Brain microvascular endothelial cell (primary cell): ENCODE measurements at regions not wholly inside any gene's neighbourhood (a gene's known extent, or its start where the extent isn't known, plus 50 kb on each side); places are given as distances from the start of the nearest gene placed in this dataset.
"Not testable (repeated sequence)": the region's sequence is repeated elsewhere in the genome, so short reads cannot be mapped to it uniquely, and the experiment has no call there.

Experiments used
- DNase-seq: peaks from one replicate; pipeline ENCODE4 v3.0.0-alpha.2; 2020
- H3K27ac ChIP-seq: fragments of 250-450 bp; sonication (Bioruptor Pico); 2 replicates; pipeline ENCODE4 v1.5.1; 2020; ENCODE audit warnings: mild to moderate bottlenecking, moderate library complexity
- H3K27me3 ChIP-seq: fragments of 250-450 bp; sonication (Bioruptor Pico); replicated peaks from 2 replicates; pipeline ENCODE4 v1.5.1; 2020; ENCODE audit warnings: mild to moderate bottlenecking
- H3K36me3 ChIP-seq: fragments of 250-450 bp; sonication (Bioruptor Pico); replicated peaks from 2 replicates; pipeline ENCODE4 v1.5.1; 2020; ENCODE audit warnings: mild to moderate bottlenecking
- H3K4me3 ChIP-seq: 2 replicates; pipeline ENCODE4 v1.5.1; 2011; ENCODE audit warnings: low read depth, mild to moderate bottlenecking, control low read depth, low read length, moderate library complexity
- in situ Hi-C: cut with HindIII; loops from 2 replicates; pipeline ENCODE4 v1.10.0; 2017; ENCODE audit warnings: low sequenced_read_pairs, low pct_ligation_motif_present
- TF ChIP-seq, protein P1 (sequence below): IDR thresholded peaks from 2 replicates; pipeline ENCODE4 v1.5.1; 2011; ENCODE audit warnings: low read depth, mild to moderate bottlenecking, moderate library complexity, low read length, control low read depth, inconsistent platforms; ENCODE audit errors: missing control alignments

GRCh38 chr7:79740076-79740475, 286.6 kb upstream of the MAGI2 start:
- Histone ChIP-seq H3K4me3 (no peak overlapping the region), H3K27ac (no peak overlapping the region), H3K36me3 (no peaks in the 10 kb centered on the region), H3K27me3 (no peaks in the 10 kb centered on the region)
- DNase-seq, result no peak
- TF ChIP-seq, protein P1, sequence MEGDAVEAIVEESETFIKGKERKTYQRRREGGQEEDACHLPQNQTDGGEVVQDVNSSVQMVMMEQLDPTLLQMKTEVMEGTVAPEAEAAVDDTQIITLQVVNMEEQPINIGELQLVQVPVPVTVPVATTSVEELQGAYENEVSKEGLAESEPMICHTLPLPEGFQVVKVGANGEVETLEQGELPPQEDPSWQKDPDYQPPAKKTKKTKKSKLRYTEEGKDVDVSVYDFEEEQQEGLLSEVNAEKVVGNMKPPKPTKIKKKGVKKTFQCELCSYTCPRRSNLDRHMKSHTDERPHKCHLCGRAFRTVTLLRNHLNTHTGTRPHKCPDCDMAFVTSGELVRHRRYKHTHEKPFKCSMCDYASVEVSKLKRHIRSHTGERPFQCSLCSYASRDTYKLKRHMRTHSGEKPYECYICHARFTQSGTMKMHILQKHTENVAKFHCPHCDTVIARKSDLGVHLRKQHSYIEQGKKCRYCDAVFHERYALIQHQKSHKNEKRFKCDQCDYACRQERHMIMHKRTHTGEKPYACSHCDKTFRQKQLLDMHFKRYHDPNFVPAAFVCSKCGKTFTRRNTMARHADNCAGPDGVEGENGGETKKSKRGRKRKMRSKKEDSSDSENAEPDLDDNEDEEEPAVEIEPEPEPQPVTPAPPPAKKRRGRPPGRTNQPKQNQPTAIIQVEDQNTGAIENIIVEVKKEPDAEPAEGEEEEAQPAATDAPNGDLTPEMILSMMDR, result no peak
- in situ Hi-C loops, result no loop called here

DNA sequence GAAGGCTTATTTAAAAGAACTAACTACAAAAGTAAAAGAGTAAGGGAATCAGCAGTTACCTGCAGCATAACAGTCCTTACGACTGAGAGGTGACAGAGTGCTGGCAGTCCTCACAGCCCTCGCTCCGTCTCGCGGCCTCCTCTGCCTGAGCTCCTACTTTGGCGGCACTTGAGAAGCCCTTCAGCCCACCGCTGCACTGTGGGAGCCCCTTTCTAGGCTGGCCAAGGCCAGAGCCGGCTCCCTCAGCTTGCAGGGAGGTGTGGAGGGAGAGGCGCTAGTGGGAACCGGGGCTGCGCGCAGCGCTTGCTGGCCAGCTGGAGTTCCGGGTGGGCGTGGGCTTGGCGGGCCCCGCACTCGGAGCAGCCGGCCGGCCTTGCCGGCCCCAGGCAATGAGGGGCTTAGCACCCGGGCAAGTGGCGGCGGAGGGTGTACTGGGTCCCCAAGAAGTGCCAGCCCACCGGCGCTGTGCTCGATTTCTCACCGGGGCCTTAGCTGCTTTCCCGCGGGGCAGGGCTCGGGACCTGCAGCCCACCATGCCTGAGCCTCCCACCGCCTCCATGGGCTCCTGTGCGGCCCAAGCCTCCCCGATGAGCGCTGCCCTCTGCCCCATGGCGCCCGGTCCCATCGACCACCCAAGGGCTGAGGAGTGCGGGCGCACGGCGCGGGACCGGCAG, 285.7 kb upstream of the MAGI2 start:
- not testable (repeated sequence) for H3K27ac ChIP-seq

DNA sequence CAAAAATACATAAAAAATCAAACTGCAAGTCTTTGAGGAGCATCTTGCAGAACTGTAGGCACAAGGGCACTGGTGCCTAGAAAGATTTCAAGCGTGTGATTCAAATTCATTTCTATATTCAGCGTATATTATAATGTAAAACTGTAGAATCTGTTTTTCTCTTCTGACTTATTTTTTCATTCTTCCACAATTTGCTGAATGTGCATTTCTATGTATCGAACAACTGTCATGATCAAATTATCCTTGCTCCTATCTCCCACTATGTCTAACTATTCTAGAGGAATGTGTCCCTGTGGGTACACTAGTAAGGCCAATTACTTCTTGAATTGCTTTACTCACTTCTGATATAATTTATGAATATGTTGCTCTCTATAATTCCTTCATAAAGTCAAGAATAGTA, 283.0 kb upstream of the MAGI2 start:
- no peak for DNase-seq
- TF ChIP-seq, protein P1, result no peak
- H3K36me3 ChIP-seq, result no peaks in the 10 kb centered on the region
- in situ Hi-C loops, result no loop called here
- no peak overlapping the region for H3K4me3 ChIP-seq
- no peaks in the 10 kb centered on the region for H3K27me3 ChIP-seq
- H3K27ac ChIP-seq, result no peak overlapping the region

More for the DNA sequence above, 285.7 kb upstream of the MAGI2 start:
- H3K27me3 ChIP-seq, H3K36me3 ChIP-seq, H3K4me3 ChIP-seq, in situ Hi-C loops, DNase-seq: not testable (repeated sequence)

- TF ChIP-seq, protein P1, result no peak
- no peaks in the 10 kb centered on the region for H3K36me3 ChIP-seq
- no peak overlapping the region for H3K4me3 ChIP-seq
- DNase-seq, result no peak
- in situ Hi-C loops, result no loop called here
- no peaks in the 10 kb centered on the region for H3K27me3 ChIP-seq
- H3K27ac ChIP-seq, result no peak overlapping the region
These were observed 281.5 kb upstream of the MAGI2 start for GRCh38 chr7:79735012-79735411.

GRCh38 chr7:79734181-79734580, 280.7 kb upstream of the MAGI2 start:
- no peak overlapping the region for H3K27ac ChIP-seq
- in situ Hi-C loops, result no loop called here
- H3K27me3 ChIP-seq, result no peaks in the 10 kb centered on the region
- H3K36me3 ChIP-seq, result no peaks in the 10 kb centered on the region
- TF ChIP-seq, protein P1, result no peak
- no peak for DNase-seq
- H3K4me3 ChIP-seq, result no peak overlapping the region

DNA sequence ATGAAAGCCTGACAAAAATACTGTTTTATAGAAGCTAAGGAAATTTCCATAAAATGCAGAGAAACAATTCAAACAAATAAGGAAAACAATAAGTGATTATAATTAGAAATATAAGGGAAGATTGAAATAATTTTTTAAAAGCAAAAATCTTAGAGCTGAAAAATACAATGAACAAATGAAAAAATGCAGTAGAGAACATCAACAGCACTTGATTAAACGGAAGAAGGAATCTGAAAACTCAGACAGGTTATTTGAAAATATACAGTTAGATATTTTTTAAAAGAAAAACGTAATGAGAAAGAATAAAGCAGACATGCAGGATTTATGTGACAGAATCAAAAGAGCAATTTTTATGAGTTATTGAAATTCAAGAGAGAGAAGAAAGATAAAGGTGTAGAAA, 279.1 kb upstream of the MAGI2 start:
- DNase-seq, result no peak
- Histone ChIP-seq H3K27me3 (no peaks in the 10 kb centered on the region), H3K36me3 (no peaks in the 10 kb centered on the region), H3K27ac (no peak overlapping the region), H3K4me3 (no peak overlapping the region)
- TF ChIP-seq, protein P1, result no peak
- in situ Hi-C loops, result no loop called here
